Subcutaneous abdominal adipose tissue (tissue), 5 donors: ENCODE measurements at regions not wholly inside any gene's neighbourhood (a gene's known extent, or its start where the extent isn't known, plus 50 kb on each side); places are given as distances from the start of the nearest gene placed in this dataset.

Experiments
- H3K27ac ChIP-seq: one replicate; pipeline ENCODE4 v1.7.0; 2013; ENCODE audit warnings: low read depth, mild to moderate bottlenecking, inconsistent platforms, low read length, moderate library complexity
- H3K27me3 ChIP-seq, 5 donors: one replicate each; pipeline ENCODE4 v1.7.0; 2013; ENCODE audit warnings: low read length in 5 of 5, inconsistent platforms in 1 of 5; ENCODE audit not compliant: control insufficient read depth in 5 of 5, insufficient read depth in 4 of 5
- H3K36me3 ChIP-seq, 5 donors: one replicate each; pipeline ENCODE4 v1.7.0; 2013; ENCODE audit warnings: low read length in 5 of 5; ENCODE audit not compliant: control insufficient read depth in 5 of 5, insufficient read depth in 5 of 5
- H3K4me1 ChIP-seq, 5 donors: one replicate each; pipeline ENCODE4 v1.7.0; 2013; ENCODE audit warnings: low read length in 5 of 5, mild to moderate bottlenecking in 3 of 5, moderate library complexity in 1 of 5; ENCODE audit not compliant: control insufficient read depth in 5 of 5, insufficient read depth in 5 of 5
- H3K4me3 ChIP-seq, 5 donors: one replicate each; pipeline ENCODE4 v1.7.0; 2013; ENCODE audit warnings: low read length in 5 of 5, low read depth in 1 of 5
- H3K9ac ChIP-seq, 5 donors: one replicate each; pipeline ENCODE4 v1.7.0; 2013; ENCODE audit warnings: low read length in 5 of 5, mild to moderate bottlenecking in 4 of 5, moderate library complexity in 3 of 5
- H3K9me3 ChIP-seq, 5 donors: one replicate each; pipeline ENCODE4 v1.7.0; 2013; ENCODE audit warnings: low read length in 5 of 5; ENCODE audit not compliant: control insufficient read depth in 5 of 5
- donor health status: healthy.
- donor health status: healthy.
- donor health status: healthy.
- donor health status: healthy.
- donor health status: healthy.

DNA sequence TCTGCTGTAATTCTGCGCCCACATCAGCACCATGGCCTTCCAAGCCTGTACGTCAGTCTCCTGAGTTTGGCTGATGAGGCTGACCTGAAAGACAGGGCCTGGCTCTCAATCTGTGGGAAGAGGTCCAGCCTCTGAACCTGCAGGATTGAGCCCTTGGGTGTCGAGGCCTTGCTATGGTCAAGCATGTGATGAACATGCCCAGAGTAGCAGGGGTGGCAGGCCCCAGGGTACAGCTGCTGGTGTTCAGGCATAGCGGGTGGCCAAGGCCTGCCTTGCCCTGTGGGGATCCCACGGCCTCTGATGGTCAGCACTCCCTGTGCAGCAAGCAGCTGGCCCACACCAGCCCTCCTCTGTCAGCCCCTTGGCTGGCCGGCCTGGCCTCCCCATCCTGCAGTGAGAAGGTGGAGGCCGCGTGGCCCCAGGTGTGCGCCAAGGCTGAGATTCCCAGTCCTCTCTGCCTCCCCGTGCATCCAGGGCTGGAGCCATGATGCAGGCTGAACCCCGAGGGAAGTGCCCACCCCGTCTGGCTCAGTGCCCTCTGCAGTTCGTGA, 298.4 kb downstream of the NDUFA10 start:
- Histone ChIP-seq H3K36me3 (no peaks in the 10 kb centered on the region), H3K27ac (no peak overlapping the region), H3K9me3 (no peaks in the 10 kb centered on the region), H3K9ac (no peak overlapping the region), H3K4me3 (no peak overlapping the region), H3K27me3 (peaks cover 0 to 3% (median 3%) of the 10 kb centered on the region in 5 donors), H3K4me1 (peaks cover 0 to 29% (median 20%) of the 10 kb centered on the region in 5 donors)

DNA sequence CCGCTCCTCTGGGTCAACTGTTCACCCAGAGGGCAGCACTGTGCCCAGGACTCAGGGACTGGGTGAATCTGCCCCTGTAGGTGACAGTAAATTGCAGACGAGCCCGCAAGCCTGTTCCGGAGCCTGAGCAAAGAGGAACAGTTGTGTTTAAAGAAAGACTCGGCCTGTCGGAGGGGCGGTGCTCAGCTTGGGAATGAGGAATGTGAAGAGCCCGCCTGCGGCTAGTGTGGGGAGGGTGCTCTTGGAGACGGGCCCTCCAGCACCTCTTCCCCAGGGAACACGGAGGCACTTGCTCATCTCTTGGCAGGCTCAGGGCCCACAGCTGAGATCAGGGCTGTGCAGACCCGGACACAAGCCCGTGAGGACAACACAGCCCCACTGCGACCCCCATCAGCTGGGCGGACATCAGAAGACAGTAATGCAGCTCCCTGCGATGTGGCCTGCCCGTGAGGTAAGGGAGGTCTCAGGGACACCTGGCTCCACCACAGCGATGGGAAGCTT, 299.0 kb downstream of the NDUFA10 start:
- Histone ChIP-seq H3K4me1 (peaks cover 0 to 29% (median 20%) of the 10 kb centered on the region in 5 donors), H3K4me3 (no peak overlapping the region), H3K9ac (no peak overlapping the region), H3K27ac (no peak overlapping the region), H3K27me3 (peaks cover 0 to 3% (median 0%) of the 10 kb centered on the region in 5 donors), H3K9me3 (no peaks in the 10 kb centered on the region), H3K36me3 (no peaks in the 10 kb centered on the region)

DNA sequence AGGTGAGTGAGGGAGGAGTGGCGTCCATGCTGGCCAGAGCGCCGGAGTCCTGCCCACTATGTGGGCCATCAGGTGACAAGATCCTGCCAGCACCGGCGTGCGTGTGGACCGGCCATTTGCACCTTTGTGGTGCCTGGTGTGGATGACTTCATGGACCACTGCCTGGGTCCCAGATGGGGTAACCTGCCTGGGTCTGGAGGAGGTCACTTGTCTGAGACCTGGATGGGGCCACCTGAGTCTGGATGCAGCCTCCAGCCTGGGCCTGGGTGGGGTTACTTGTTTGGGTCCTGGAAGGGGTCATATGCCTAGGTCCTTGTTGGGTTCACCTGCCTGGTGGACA, 299.6 kb downstream of the NDUFA10 start:
- H3K27ac ChIP-seq = no peak overlapping the region
- H3K4me3 ChIP-seq = no peak overlapping the region
- no peak overlapping the region for H3K9ac ChIP-seq
- no peaks in the 10 kb centered on the region for H3K36me3 ChIP-seq
- peaks cover 0 to 29% (median 20%) of the 10 kb centered on the region in 5 donors for H3K4me1 ChIP-seq
- H3K27me3 ChIP-seq = peaks cover 0 to 3% (median 0%) of the 10 kb centered on the region in 5 donors
- H3K9me3 ChIP-seq = no peaks in the 10 kb centered on the region

DNA sequence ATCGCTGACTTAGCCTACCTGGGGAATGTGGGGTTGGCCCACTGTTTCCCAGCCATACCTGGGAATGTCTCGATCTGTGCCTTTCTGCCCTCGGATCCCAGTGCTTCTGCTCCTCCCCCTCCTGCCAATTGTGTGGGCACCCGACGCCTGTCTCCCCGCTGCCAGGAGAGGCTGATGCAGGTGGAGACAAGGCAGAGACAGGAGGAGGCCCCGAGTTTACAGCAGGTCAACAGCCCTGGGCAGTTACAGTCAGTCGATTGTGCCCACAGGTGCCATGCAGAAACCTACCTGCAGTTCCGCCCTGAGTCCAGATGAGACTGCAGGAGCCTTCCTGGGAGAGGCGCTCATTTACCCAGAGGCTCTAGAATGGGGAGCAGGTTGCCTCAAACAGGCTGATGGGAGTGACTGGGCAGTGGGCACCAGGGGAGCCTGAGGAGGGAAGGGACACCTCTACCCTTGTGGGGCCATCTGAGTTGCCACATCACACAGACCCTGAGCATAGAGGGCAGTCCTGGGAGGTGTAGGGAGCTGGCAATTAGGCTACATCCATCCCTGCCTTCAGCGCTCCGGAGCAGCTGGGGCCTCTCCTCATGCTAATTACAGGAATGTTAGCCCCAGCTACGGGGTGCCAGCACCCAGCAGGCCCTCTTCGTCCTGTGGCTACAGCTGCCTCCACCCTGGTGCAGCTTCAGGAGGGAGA, 300.1 kb downstream of the NDUFA10 start:
- no peak overlapping the region for H3K27ac ChIP-seq
- H3K9me3 ChIP-seq = no peaks in the 10 kb centered on the region
- peaks cover 0 to 29% (median 20%) of the 10 kb centered on the region in 5 donors for H3K4me1 ChIP-seq
- H3K9ac ChIP-seq = no peak overlapping the region
- H3K4me3 ChIP-seq = no peak overlapping the region
- H3K36me3 ChIP-seq = no peaks in the 10 kb centered on the region
- peaks cover 0 to 3% (median 0%) of the 10 kb centered on the region in 5 donors for H3K27me3 ChIP-seq

- no peaks in the 10 kb centered on the region for H3K36me3 ChIP-seq
- no peaks in the 10 kb centered on the region for H3K27me3 ChIP-seq
- H3K9ac ChIP-seq = no peak overlapping the region
- no peaks in the 10 kb centered on the region for H3K9me3 ChIP-seq
- H3K4me3 ChIP-seq = no peak overlapping the region
- peaks cover 0 to 29% (median 20%) of the 10 kb centered on the region in 5 donors for H3K4me1 ChIP-seq
- no peak overlapping the region for H3K27ac ChIP-seq
These were observed 300.8 kb downstream of the NDUFA10 start for GRCh38 chr2:239724194-239724849.

DNA sequence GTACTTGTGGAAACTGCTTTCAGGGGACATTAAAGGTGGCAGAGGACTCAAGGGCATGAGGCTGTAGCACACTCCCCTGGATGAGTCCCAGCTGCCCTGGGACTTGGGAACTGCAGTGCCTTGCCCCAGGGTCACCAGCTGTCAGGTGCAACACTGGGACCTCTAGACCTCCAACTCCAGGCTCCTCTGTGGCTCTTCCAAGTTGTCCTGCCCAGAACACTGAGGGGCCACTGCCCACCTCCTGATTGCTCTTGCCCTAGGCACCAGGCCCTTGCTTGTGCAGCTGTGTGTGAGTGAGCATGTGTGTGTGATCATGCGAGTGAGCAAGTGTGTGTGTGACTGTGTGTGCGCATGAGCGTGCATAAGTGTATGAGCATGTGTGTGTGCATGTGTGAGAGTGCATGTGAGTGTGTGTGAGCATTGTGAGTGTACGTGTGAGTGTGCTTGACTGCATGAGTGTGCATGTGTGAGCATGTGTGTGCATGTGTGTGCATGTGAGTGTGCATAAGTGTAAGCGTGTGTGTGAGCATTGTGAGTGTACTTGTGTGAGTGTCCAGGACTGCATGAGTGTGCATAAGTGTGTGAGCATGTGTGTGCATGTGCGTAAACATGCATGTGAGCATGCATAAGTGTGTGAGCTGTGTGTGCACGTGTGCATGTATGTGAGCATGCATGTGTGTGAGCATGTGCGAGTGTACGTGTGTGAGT, 301.5 kb downstream of the NDUFA10 start:
- H3K4me3 ChIP-seq = no peak overlapping the region
- H3K27me3 ChIP-seq = no peaks in the 10 kb centered on the region
- no peak overlapping the region for H3K9ac ChIP-seq
- peaks cover 0 to 27% (median 20%) of the 10 kb centered on the region in 5 donors for H3K4me1 ChIP-seq
- no peaks in the 10 kb centered on the region for H3K9me3 ChIP-seq
- H3K36me3 ChIP-seq = no peaks in the 10 kb centered on the region
- no peak overlapping the region for H3K27ac ChIP-seq

DNA sequence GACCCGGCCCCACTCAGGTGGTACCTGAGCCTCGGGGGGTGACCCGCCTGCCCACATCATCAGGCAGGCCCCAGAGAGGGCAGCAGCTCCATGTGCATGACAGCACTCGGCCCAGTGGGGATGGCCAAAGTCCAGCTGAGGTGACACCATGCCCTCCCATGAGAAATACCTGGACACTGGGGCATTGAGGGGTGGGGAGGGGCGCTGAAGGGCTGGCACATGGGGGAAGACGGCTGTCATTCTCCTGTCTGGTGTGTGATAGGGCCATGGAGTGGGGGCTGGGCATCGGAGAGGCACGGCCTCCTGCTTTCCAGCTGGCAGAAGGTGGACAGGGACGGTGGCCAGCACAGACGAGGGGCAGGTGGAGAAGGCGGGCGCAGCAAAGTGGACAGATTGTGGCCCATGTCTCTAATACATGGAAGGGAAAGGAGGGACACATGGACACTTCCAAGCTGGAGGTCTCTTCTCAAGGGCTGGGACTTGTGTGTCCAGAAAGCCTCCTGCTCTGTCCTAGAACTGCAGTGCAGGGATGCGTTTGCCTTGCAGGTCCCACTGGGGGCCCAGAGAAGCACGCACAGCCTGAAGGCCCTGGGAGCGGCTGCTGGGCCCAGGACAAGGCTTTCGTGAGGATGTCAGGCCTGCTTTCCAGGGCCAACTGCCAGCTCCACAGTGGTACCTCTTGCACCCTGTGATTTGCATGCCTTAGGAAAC, 302.2 kb downstream of the NDUFA10 start:
- Histone ChIP-seq H3K27me3 (no peaks in the 10 kb centered on the region), H3K36me3 (no peaks in the 10 kb centered on the region), H3K9me3 (no peaks in the 10 kb centered on the region)

GRCh38 chr2:239721991-239722759, 303.0 kb downstream of the NDUFA10 start:
- no peak overlapping the region for H3K4me3 ChIP-seq
- no peaks in the 10 kb centered on the region for H3K9me3 ChIP-seq
- no peaks in the 10 kb centered on the region for H3K27me3 ChIP-seq
- no peak overlapping the region for H3K27ac ChIP-seq
- H3K9ac ChIP-seq = no peak overlapping the region
- no peaks in the 10 kb centered on the region for H3K36me3 ChIP-seq
- H3K4me1 ChIP-seq = peaks cover 0 to 20% (median 10%) of the 10 kb centered on the region in 5 donors

More for the DNA sequence above, 302.2 kb downstream of the NDUFA10 start:
- Histone ChIP-seq H3K9ac (no peak overlapping the region), H3K4me3 (no peak overlapping the region), H3K27ac (no peak overlapping the region), H3K4me1 (peaks cover 0 to 19% (median 13%) of the 10 kb centered on the region in 5 donors)

GRCh38 chr2:239721531-239721930, 303.6 kb downstream of the NDUFA10 start:
- Histone ChIP-seq H3K27ac (no peak overlapping the region), H3K9me3 (no peaks in the 10 kb centered on the region), H3K27me3 (no peaks in the 10 kb centered on the region), H3K4me1 (peaks cover 3 to 25% (median 16%) of the 10 kb centered on the region in 5 donors), H3K4me3 (no peak overlapping the region), H3K9ac (no peak overlapping the region), H3K36me3 (no peaks in the 10 kb centered on the region)
